Right lobe of liver (tissue), 4 donors: ENCODE measurements at regions not wholly inside any gene's neighbourhood (a gene's known extent, or its start where the extent isn't known, plus 50 kb on each side); places are given as distances from the start of the nearest gene placed in this dataset.

Experiments
- POLR2A ChIP-seq: fragments of 450-650 bp; IDR thresholded peaks from one replicate; pipeline ENCODE4 v1.6.1; 2017; ENCODE audit warnings: antibody characterized with exemption, mild to moderate bottlenecking
- TF ChIP-seq, protein P1 (sequence below), 4 donors: fragments of 200-600 bp in 3 of 4; fragments of 450-650 bp in 1 of 4; IDR thresholded peaks; one replicate each; pipeline versions ENCODE4 v1.5.1 to v1.8.0; 2016 to 2022; ENCODE audit warnings: antibody characterized with exemption in 4 of 4, mild to moderate bottlenecking in 2 of 4
- donor health status: DM: no; HTN: no; CAD: no.
- donor health status: DM: no; HTN: no; CAD: no.
- donor health status: DM: no; HTN: yes; CAD: no.

DNA sequence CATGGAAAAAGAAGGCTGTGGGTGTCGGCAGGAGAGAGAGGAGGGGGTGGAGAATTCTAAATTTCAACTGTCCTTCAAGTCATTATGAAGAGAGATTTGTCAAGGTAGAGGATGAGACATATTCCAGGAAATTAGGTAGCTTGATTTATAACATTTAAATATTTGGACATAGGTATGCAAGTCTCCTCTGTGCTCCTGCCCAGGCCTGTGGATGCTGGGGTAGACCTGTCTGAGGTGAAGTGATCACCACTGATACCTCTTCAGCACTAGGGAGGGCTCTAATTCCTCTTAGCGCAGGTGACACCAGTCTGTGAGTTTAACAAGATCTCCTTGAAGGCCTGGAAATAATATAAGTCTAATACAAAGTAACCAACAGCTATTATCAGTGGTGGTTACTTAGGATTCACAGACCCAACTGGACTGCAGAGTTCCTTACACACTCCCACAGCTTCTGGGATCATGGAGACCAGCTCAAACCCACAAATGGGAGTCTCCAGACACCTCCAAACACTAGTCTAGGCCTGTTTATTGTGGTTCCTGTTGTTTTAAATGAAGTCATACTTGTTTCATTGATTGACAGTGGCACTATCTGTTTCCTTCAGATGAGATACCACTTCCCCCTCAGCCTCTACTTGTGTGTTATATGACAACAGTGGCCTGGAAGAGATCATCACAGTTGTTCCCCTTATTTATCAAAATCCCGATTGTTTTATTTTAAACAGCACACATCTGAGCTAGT, 104.1 kb upstream of the ITPRID2 start:
- TF ChIP-seq, protein P1, sequence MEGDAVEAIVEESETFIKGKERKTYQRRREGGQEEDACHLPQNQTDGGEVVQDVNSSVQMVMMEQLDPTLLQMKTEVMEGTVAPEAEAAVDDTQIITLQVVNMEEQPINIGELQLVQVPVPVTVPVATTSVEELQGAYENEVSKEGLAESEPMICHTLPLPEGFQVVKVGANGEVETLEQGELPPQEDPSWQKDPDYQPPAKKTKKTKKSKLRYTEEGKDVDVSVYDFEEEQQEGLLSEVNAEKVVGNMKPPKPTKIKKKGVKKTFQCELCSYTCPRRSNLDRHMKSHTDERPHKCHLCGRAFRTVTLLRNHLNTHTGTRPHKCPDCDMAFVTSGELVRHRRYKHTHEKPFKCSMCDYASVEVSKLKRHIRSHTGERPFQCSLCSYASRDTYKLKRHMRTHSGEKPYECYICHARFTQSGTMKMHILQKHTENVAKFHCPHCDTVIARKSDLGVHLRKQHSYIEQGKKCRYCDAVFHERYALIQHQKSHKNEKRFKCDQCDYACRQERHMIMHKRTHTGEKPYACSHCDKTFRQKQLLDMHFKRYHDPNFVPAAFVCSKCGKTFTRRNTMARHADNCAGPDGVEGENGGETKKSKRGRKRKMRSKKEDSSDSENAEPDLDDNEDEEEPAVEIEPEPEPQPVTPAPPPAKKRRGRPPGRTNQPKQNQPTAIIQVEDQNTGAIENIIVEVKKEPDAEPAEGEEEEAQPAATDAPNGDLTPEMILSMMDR (IDR thresholded peaks at IDR 0.05), result no peak
- TF ChIP-seq POLR2A, result no peak
